Bronchial epithelial cell (primary cell): ENCODE measurements at regions not wholly inside any gene's neighbourhood (a gene's known extent, or its start where the extent isn't known, plus 50 kb on each side); places are given as distances from the start of the nearest gene placed in this dataset.
"Not testable (repeated sequence)": the region's sequence is repeated elsewhere in the genome, so short reads cannot be mapped to it uniquely, and the experiment has no call there.

Experiments
- DNase-seq: peaks from one replicate; pipeline ENCODE4 v3.0.0-alpha.2; 2010; ENCODE audit warnings: low read depth
- FAIRE-seq: peaks from 2 replicates; lab custom pipeline; 2011; peaks lifted over from hg19 to GRCh38; lab: Jason Lieb, UNC
- H3K27me3 ChIP-seq: 2 replicates; pipeline ENCODE4 v1.5.1; 2011; ENCODE audit warnings: low read length; ENCODE audit not compliant: control insufficient read depth, insufficient read depth
- H3K36me3 ChIP-seq: 2 replicates; pipeline ENCODE4 v1.5.1; 2011; ENCODE audit warnings: low read length; ENCODE audit not compliant: control insufficient read depth, insufficient read depth
- H3K4me3 ChIP-seq: 2 replicates; pipeline ENCODE4 v1.5.1; 2011; ENCODE audit warnings: mild to moderate bottlenecking, low read depth, low read length, control low read depth

DNA sequence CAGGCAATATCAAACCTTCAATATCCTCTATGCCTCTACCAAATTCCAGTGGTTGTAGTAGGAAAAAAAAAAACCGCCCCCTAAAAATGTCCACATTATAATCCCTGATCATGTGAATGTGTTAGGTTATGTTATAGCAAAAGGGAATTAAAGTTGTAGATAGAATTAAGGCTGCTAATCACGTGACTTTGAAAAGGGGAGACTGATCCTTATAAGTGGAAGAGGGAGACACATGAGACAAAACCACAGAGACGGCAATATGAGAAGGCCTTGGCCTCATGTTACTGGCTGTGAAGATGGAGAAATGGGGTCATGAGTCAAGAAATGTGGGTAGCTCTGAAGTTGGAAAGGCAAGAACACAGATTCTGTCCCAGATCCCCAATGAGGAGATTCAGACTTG lies 1711.3 kb downstream of the KHDRBS2 start:
- not testable (repeated sequence) for DNase-seq, FAIRE-seq, H3K36me3 ChIP-seq, H3K27me3 ChIP-seq, H3K4me3 ChIP-seq

DNA sequence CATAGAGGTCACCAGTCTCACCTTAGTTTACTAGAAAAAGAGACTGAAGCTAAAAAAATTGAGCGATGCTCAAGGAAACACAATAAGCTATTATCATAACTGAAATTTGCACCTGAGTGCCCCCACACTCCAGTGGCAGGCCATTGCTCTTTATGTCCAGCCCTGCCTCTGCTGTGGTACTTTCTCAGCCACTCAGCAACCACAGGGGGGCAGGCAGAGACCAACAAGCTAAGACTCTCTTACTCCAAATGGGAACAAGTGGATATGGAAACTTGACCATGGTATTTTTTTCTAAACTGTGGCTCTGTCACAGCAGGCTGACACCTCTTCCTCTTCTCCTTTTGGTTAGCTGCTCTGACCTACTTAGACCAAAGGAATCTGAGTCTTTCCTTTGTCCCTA lies 1713.4 kb downstream of the KHDRBS2 start:
- FAIRE-seq, DNase-seq, H3K4me3 ChIP-seq, H3K36me3 ChIP-seq, H3K27me3 ChIP-seq: not testable (repeated sequence)

DNA sequence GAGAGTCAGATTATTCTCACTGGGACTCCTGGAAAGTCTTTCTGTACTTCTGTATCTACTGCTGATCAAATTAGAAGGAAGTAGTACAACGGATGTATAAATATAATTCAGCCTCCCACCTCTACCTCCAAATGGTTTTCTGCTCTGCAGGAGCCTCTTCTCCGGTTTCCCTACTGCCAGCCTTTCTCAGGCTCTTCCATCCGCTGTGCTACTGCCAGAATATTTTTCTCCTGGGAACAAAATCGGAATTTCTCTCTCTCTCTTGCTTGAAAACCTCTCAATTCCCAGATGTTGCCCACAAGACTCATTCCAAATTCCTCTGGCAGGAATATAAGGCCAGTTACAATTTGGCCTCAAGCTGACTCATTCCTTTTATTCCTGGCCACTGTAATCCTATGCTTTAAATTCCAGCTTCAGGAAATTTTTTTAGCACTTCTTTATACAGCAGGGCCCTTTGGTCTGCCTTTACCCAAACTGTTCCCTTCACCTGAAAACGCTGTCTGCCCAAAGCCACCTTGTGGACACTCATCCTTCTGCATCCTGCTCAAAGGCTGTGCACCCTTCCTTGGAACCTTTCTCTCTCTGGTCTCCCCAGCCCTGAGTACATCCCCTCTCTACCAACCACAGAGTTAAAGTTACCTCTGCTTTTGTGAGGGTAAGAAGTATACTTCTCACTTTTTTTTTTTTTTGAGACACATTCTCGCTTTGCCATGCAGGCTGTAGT lies 1714.6 kb downstream of the KHDRBS2 start:
- not testable (repeated sequence) for FAIRE-seq, H3K36me3 ChIP-seq, H3K27me3 ChIP-seq, DNase-seq, H3K4me3 ChIP-seq

DNA sequence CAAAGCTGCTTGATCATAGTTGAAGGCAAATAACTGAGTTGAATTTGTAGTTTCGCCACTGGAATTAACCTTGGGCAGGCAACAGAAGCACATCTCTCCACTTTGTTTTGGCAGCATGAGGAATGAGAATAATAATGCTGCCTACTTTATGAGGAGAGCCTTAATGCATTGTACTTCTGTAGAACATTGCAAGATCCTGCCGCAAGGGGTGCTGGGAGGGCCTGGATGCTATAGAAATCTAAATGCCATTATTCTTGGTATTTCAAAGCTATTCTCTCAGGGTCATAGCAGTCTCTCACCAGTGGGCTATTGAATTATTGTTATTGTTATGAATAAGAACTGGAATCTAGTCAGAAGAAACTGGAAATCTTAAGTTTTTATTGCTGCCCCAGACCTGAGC lies 1715.4 kb downstream of the KHDRBS2 start:
- FAIRE-seq, H3K4me3 ChIP-seq, DNase-seq, H3K27me3 ChIP-seq, H3K36me3 ChIP-seq: not testable (repeated sequence)

DNA sequence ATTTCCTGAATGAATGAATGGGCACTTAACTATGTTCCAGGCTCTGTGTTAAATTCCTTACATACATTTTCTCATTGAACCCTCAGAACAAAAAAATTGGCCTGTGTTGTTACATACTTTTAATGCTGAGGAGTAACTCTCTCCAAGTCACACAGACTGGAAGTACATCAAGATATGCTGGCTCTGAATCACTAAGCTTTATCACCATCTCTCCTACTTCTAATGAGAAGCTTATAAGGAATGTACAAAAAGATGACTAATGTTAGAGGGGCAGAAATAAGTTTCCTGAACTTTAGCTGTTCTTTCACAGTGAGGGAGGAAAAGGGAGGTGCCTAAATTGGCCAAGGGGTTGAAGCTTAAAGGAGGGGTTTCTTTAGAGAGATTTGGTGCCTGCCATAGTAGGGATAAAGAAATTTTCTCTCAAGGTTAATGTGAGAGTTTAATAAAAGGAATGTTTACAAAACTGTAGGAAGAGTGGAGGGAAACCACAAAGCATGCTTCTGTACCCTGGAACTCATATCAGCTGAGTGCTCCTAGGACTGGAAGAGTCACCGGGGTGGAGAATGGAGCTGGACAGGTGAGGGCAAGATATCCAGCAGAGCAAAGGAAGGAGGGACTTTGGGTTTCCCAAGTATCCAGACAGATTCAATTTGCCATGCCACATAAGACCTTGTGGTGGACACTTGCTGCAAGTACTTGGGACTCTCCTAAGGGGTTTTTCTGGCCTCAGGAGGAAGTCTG lies 1718.4 kb downstream of the KHDRBS2 start:
- FAIRE-seq, result not testable (repeated sequence)

DNA sequence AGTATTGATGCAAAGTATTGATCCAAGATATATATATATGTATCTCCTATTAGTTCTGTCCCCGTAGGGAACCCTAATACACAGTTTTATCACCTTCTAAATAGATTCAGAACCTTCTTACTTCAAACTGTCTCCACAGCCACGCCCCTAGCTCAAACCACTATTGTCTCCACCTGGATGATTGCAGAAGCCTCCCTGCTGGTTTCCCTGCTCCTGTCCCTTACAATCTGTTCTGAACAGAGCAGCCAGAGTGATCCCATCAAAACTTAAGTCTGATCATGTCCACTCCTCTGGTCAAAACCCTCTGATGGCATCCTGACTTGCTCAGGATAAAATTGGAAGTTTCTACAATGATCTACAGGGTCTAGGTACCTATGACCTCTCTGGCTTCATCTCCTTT lies 1719.6 kb downstream of the KHDRBS2 start:
- not testable (repeated sequence) for H3K4me3 ChIP-seq, DNase-seq, FAIRE-seq, H3K27me3 ChIP-seq, H3K36me3 ChIP-seq

More for the DNA sequence above, 1718.4 kb downstream of the KHDRBS2 start:
- H3K27me3 ChIP-seq, H3K36me3 ChIP-seq, H3K4me3 ChIP-seq: not testable (repeated sequence)
- peak; percentile 18 for DNase-seq

DNA sequence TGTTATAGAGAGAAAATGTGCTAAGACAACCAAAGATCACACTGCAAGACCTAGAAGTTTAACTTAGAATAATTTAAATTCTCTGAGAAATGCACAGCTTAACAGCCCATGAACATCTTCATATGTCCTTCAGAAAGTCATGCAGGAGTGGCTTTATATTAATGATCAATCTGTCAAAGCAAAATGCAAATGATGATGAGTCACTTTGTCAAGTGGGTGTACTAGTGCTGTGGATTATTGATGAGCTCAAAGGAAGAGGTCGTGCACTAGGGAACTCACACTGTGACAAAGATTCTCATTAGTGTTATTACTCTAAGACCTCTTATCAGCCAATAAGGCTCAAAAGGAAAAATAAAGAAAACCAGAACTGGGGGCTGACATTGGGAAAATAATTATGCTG lies 1726.3 kb downstream of the KHDRBS2 start:
- FAIRE-seq, H3K27me3 ChIP-seq, DNase-seq, H3K36me3 ChIP-seq, H3K4me3 ChIP-seq: not testable (repeated sequence)

DNA sequence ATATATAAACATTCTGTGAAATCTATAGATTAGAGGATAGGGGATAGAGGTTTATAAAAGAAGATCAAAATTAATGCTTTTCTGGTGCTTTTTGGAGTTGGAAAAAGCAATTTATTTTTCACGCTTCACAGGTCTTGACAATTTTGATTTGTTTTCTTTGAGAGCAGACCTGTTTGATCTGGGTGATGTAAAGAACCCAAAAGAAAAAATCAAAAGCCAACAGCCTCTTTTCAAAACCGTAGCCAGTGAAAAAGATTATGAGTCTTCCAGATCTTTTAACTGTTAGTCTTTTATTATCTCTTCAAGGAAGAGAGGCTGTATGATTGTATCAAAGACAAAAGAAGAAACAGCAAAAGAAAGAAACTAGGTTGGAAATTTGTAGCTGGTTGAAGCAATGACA lies 1738.7 kb downstream of the KHDRBS2 start:
- not testable (repeated sequence) for H3K4me3 ChIP-seq, FAIRE-seq, H3K27me3 ChIP-seq

DNA sequence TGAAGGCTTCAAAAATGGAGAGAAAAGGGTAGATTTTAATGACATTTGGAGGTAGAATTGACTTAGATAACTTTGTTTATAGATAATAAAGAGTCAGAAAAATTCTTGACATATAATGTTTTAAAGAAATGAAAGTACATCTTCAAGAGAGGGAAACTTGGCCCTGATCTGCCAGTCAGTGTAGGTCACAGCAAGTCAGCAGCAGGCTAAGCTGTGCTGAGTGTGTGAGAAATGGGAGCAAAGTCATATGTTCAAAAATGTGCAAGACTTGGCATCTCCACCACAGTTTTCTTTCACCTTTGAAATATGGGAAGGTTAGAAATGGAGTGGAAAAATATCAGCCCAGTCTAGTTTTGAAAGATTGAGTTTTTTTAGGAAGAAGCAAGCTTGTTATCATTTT lies 1761.3 kb downstream of the KHDRBS2 start:
- not testable (repeated sequence) for H3K4me3 ChIP-seq, H3K27me3 ChIP-seq, FAIRE-seq, H3K36me3 ChIP-seq, DNase-seq

More for the DNA sequence above, 1738.7 kb downstream of the KHDRBS2 start:
- not testable (repeated sequence) for H3K36me3 ChIP-seq, DNase-seq

DNA sequence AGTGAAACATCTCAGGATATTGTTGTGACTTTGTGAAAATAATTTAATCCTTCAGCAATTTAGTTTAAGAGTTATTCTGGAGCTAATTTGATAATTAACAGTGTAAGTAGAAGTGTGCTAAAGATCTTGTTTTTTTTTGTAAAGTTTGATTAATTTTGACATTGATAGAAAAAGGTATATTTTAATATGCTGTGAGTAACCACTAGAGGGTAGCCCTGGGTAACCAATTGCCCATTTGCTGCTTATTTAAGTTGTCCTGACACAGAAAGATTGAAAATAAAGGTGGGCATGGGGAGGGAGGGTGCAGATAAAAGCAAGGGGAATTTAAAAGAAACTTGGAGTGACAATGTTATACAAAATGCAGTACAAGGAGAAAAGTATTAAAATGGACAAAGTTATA lies 1808.3 kb downstream of the KHDRBS2 start:
- not testable (repeated sequence) for H3K27me3 ChIP-seq, H3K4me3 ChIP-seq, FAIRE-seq, DNase-seq, H3K36me3 ChIP-seq

DNA sequence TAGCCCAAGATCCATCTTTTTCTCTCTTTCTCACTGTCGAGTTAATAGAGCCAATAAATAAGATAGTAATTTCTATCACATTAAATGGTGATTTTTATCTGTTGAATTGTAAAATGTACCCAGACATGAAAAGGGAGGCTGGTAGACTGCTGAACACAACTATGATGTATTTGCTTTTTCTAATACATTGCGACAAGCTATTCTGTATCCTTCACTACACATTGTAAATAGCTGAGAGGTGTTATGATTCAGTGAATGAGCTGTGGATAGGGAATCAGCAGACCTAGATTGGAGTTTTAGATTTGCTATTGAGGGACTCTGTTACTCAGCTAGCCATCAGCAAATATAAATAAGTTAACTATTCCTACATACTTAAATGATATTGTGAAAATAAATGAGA lies 1812.2 kb downstream of the KHDRBS2 start:
- H3K4me3 ChIP-seq, FAIRE-seq, H3K27me3 ChIP-seq, H3K36me3 ChIP-seq, DNase-seq: not testable (repeated sequence)

DNA sequence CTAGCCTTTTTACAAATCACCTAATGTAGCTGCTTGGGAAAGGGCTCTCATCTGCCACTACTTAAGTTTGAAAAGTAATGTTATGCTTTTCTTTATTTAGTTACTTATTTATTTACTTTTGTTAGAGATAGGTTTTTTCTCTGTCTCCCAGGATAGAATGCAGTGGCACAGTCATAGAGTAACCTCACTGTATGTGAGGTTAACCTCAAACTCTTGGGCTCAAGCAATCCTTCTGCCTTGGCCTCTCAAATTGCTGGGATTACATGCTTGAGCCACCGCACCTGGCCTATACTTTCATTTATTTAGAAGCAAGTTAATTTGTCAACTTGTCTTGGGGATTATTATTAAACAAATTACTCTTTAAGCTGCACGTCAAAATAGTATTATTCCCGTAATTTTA lies 1814.6 kb downstream of the KHDRBS2 start:
- H3K27me3 ChIP-seq, DNase-seq, H3K4me3 ChIP-seq, H3K36me3 ChIP-seq, FAIRE-seq: not testable (repeated sequence)

DNA sequence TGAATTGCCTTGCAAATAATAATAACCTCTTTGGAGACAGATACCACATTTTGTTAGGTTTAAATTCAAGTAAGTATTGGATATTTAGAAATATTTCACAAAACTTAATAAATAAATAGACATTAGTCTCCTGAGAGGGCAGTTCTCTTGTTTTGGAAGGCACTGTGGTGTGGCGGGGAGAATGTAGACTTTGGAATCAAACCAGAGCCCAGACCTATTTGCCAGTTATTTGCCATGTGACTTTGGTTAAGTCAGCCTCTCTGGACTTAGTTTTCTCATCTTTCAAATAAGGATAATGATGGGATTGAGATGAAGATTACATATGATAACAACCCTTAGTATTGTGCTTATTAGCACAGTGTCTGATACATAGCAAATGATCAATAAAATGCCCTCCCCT lies 1835.6 kb downstream of the KHDRBS2 start:
- not testable (repeated sequence) for H3K36me3 ChIP-seq, H3K4me3 ChIP-seq, H3K27me3 ChIP-seq, FAIRE-seq, DNase-seq

DNA sequence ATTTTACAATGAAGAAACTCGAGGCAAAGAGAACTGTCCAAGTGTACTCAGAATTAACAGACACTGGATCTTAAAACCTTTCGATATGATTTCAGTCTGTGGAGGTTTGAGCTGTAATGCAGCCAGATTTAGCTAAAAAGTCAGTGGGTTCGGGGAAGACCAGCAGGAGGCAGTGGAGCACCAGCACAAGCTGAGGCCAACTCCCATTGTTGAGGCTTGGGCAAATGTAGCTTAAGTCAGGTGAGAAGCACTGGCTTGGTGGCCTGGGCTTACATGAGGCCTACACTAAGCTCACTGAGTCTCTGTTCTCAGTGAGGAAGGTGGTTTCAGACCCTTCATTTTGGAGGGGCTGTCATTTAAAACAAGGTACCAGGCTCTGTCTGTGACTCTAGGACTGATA lies 1841.5 kb downstream of the KHDRBS2 start:
- H3K36me3 ChIP-seq, H3K4me3 ChIP-seq, DNase-seq, H3K27me3 ChIP-seq, FAIRE-seq: not testable (repeated sequence)
